CD8-positive, alpha-beta memory T cell (primary cell): ENCODE measurements at regions not wholly inside any gene's neighbourhood (a gene's known extent, or its start where the extent isn't known, plus 50 kb on each side); places are given as distances from the start of the nearest gene placed in this dataset.

Experiments
- CTCF ChIA-PET: fragments of 350-600 bp; sonication (Branson Sonifier 250); formaldehyde crosslinking; loops from one replicate; lab custom pipeline; 2021; ENCODE audit warnings: antibody characterized with exemption; lab: Charles Lee
- POLR2A ChIA-PET: fragments of 350-600 bp; sonication (Branson Sonifier 250); formaldehyde crosslinking; loops from one replicate; lab custom pipeline; 2021; ENCODE audit warnings: antibody characterized with exemption; lab: Charles Lee
- DNase-seq, 5 donors: peaks; one replicate each; pipeline versions ENCODE4 v3.0.0 to v3.0.0-alpha.2; 2020 to 2022; ENCODE audit warnings: mixed read lengths in 1 of 5
- H3K27ac ChIP-seq: one replicate; pipeline ENCODE4 v1.7.0; 2013; ENCODE audit warnings: low read depth, mild to moderate bottlenecking, low read length, moderate library complexity
- H3K27me3 ChIP-seq: 2 replicates; pipeline ENCODE4 v1.7.0; 2013; ENCODE audit warnings: low read length, mild to moderate bottlenecking; ENCODE audit not compliant: insufficient read depth, poor library complexity, severe bottlenecking
- H3K36me3 ChIP-seq: 2 replicates; pipeline ENCODE4 v1.7.0; 2013; ENCODE audit warnings: mild to moderate bottlenecking, low read length, moderate library complexity; ENCODE audit not compliant: insufficient read depth
- H3K4me1 ChIP-seq: 2 replicates; pipeline ENCODE4 v1.7.0; 2013; ENCODE audit warnings: mild to moderate bottlenecking, low read length, moderate library complexity; ENCODE audit not compliant: insufficient read depth
- H3K4me3 ChIP-seq: 2 replicates; pipeline ENCODE4 v1.7.0; 2013; ENCODE audit warnings: mild to moderate bottlenecking, low read length
- H3K9me3 ChIP-seq: 2 replicates; pipeline ENCODE4 v1.7.0; 2013; ENCODE audit warnings: mild to moderate bottlenecking, low read length
- H3K27ac Mint-ChIP-seq, 8 donors: one replicate each; pipeline ENCODE4 v1.8.0; 2020 to 2021; ENCODE audit warnings: mixed read lengths in 8 of 8, mild to moderate bottlenecking in 6 of 8, inconsistent platforms in 3 of 8, moderate library complexity in 3 of 8
- H3K27me3 Mint-ChIP-seq, 2 donors: one replicate each; pipeline ENCODE4 v1.8.0; 2020 to 2021; ENCODE audit warnings: mixed read lengths in 2 of 2, mild to moderate bottlenecking in 1 of 2, moderate library complexity in 1 of 2
- H3K36me3 Mint-ChIP-seq, 3 donors: one replicate each; pipeline ENCODE4 v1.8.0; 2020 to 2021; ENCODE audit warnings: mixed read lengths in 3 of 3, inconsistent platforms in 1 of 3, mild to moderate bottlenecking in 1 of 3
- H3K4me1 Mint-ChIP-seq, 3 donors: one replicate each; pipeline ENCODE4 v1.8.0; 2020 to 2021; ENCODE audit warnings: mixed read lengths in 3 of 3, inconsistent platforms in 1 of 3, mild to moderate bottlenecking in 1 of 3
- H3K4me3 Mint-ChIP-seq, 7 donors: one replicate each; pipeline ENCODE4 v1.8.0; 2020 to 2021; ENCODE audit warnings: mixed read lengths in 7 of 7, mild to moderate bottlenecking in 6 of 7, moderate library complexity in 4 of 7, inconsistent platforms in 2 of 7
- H3K9me3 Mint-ChIP-seq, 5 donors: one replicate each; pipeline ENCODE4 v1.8.0; 2020 to 2022; ENCODE audit warnings: mixed read lengths in 5 of 5, mild to moderate bottlenecking in 3 of 5, moderate library complexity in 2 of 5, inconsistent platforms in 1 of 5

DNA sequence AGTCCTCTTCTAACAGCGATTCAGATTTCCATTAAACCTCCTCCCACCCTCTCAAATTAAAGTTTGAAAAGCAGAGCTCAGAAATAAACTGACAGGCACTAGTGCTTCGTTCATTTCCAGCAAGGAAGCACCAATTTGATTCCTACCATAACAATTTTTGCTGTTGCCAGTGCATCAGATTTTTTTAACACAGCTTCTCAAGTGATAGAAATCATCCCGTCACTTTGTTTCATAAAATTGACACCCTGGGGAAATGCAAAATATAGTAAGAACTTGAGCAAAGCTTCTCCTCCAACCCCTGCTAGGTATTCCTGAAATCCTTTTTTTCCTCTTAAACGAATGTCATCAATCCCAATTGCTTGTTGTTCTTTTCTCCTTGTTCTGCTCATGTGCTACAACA, 332.1 kb downstream of the FOXG1 start:
- ChIA-PET POLR2A (no interaction called here), CTCF (no interaction called here)
- no peak overlapping the region for H3K4me3 Mint-ChIP-seq
- no peak for DNase-seq
- H3K9me3 Mint-ChIP-seq = peaks cover 8 to 37% (median 12%) of the 10 kb centered on the region in 5 donors
- no peaks in the 10 kb centered on the region for H3K27me3 Mint-ChIP-seq
- Histone ChIP-seq H3K4me1 (no peaks in the 10 kb centered on the region), H3K9me3 (peaks cover 5% of the 10 kb centered on the region), H3K27me3 (no peaks in the 10 kb centered on the region), H3K4me3 (no peak overlapping the region), H3K36me3 (no peaks in the 10 kb centered on the region), H3K27ac (no peak overlapping the region)
- peaks cover 0 to 2% (median 0%) of the 10 kb centered on the region in 3 donors for H3K36me3 Mint-ChIP-seq
- H3K4me1 Mint-ChIP-seq = no peaks in the 10 kb centered on the region
- no peak overlapping the region for H3K27ac Mint-ChIP-seq

DNA sequence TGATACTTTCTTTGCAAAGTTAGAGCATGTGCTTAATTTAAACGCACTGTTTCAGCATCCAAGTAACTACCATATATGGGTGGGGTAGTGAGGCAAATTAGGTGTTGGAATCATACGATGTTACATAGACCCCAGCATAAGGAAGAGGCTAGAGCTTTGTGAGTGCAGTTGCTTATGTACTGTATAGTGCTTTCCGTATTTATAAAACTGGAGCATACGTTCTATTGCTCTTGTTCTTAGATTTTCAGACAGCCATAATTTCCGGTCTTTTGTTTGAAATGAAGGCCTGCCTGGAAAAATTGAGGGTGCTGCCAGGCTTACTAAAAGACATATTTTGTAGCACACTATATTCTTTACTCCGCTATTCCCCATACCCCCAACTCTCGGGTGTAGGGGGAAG, 335.7 kb downstream of the FOXG1 start:
- no peak overlapping the region for H3K4me3 ChIP-seq
- CTCF ChIA-PET = no interaction called here
- peaks cover 6 to 33% (median 9%) of the 10 kb centered on the region in 5 donors for H3K9me3 Mint-ChIP-seq
- H3K27me3 ChIP-seq = no peaks in the 10 kb centered on the region
- H3K27ac Mint-ChIP-seq = no peak overlapping the region
- POLR2A ChIA-PET = no interaction called here
- no peaks in the 10 kb centered on the region for H3K36me3 ChIP-seq
- H3K4me1 ChIP-seq = no peaks in the 10 kb centered on the region
- H3K27me3 Mint-ChIP-seq = no peaks in the 10 kb centered on the region
- H3K9me3 ChIP-seq = peaks cover 5% of the 10 kb centered on the region
- H3K36me3 Mint-ChIP-seq = no peaks in the 10 kb centered on the region
- no peak for DNase-seq
- H3K4me1 Mint-ChIP-seq = no peaks in the 10 kb centered on the region
- no peak overlapping the region for H3K27ac ChIP-seq
- H3K4me3 Mint-ChIP-seq = no peak overlapping the region

DNA sequence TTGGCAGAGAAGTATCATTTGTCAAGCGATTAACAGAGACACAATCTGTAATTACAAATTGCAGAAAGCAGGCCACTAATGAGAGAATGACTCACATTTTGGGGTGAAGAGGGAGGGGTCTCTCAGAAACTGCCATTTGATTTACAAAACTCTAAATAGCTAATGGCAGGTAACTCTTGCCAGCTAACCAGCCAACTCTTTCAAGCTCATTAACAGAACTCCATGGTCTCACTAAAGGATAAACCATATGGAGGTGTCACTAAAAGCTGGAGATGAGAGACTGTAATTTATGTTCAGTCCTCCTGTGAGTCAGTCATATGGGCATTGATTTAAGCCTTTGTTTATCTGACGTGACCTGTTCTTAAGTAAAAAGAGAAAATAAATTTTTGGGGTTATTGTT, 336.4 kb downstream of the FOXG1 start:
- Mint-ChIP-seq H3K4me1 (no peaks in the 10 kb centered on the region), H3K9me3 (peaks cover 6 to 33% (median 9%) of the 10 kb centered on the region in 5 donors), H3K4me3 (no peak overlapping the region), H3K27ac (no peak overlapping the region), H3K36me3 (no peaks in the 10 kb centered on the region), H3K27me3 (no peaks in the 10 kb centered on the region)
- Histone ChIP-seq H3K36me3 (no peaks in the 10 kb centered on the region), H3K27ac (no peak overlapping the region), H3K9me3 (peaks cover 5% of the 10 kb centered on the region), H3K4me1 (no peaks in the 10 kb centered on the region), H3K27me3 (no peaks in the 10 kb centered on the region), H3K4me3 (no peak overlapping the region)
- ChIA-PET POLR2A (no interaction called here), CTCF (no interaction called here)
- DNase-seq = no peak

DNA sequence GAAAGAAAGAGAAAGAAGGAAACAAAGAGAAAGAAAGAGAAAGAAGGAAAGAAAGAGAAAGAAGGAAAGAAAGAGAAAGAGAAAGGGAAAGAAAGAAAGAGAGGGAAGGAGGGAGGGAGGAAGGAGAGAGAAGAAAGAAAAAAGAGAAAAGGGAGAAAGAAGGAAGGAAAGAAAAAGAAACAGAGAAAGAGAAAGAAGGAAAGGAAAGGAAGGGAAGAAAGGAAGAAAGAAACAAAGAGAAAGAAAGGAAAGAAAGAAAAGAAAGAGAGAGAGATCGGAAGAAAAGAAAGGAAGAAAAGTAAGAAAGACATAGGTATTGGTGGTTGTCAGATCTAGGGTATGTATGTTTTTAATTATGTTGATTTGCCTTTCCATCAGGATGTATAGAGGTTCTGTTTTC, 342.3 kb downstream of the FOXG1 start:
- Histone ChIP-seq H3K4me3 (no peak overlapping the region), H3K9me3 (no peaks in the 10 kb centered on the region), H3K27me3 (no peaks in the 10 kb centered on the region), H3K36me3 (no peaks in the 10 kb centered on the region), H3K4me1 (no peaks in the 10 kb centered on the region), H3K27ac (no peak overlapping the region)
- POLR2A ChIA-PET = no interaction called here
- Mint-ChIP-seq H3K27me3 (no peaks in the 10 kb centered on the region), H3K27ac (no peak overlapping the region), H3K9me3 (peaks cover 14 to 33% (median 28%) of the 10 kb centered on the region in 5 donors), H3K4me3 (no peak overlapping the region), H3K4me1 (no peaks in the 10 kb centered on the region), H3K36me3 (no peaks in the 10 kb centered on the region)
- CTCF ChIA-PET = no interaction called here
- DNase-seq = no peak

- no peaks in the 10 kb centered on the region for H3K36me3 ChIP-seq
- no peak overlapping the region for H3K27ac ChIP-seq
- no peak overlapping the region for H3K4me3 Mint-ChIP-seq
- ChIA-PET CTCF (no interaction called here), POLR2A (no interaction called here)
- no peak overlapping the region for H3K4me3 ChIP-seq
- no peaks in the 10 kb centered on the region for H3K27me3 Mint-ChIP-seq
- no peak for DNase-seq
- H3K36me3 Mint-ChIP-seq = no peaks in the 10 kb centered on the region
- H3K9me3 Mint-ChIP-seq = peaks cover 12 to 34% (median 28%) of the 10 kb centered on the region in 5 donors
- H3K27me3 ChIP-seq = no peaks in the 10 kb centered on the region
- no peaks in the 10 kb centered on the region for H3K4me1 ChIP-seq
- H3K4me1 Mint-ChIP-seq = no peaks in the 10 kb centered on the region
- no peak overlapping the region for H3K27ac Mint-ChIP-seq
- no peaks in the 10 kb centered on the region for H3K9me3 ChIP-seq
These were observed 343.0 kb downstream of the FOXG1 start for GRCh38 chr14:29109589-29109988.

DNA sequence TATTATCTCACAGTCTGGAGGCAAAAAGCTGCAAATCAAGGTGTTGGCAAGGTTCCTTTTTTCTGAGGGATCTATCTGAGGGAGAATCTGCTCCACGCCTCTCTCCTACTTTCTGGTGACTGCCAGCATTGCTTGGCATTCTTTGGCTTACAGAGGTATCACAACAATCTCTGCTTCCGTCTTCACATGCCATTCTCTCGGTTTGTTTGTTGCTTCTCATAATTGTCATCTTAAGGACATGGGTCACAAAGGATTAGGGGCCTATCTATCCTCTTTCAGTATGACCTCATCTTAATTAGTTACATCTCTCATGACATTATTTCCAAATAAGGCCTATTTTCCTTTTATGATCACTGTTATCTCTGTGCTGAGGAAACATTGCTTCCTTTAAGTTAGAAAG, 345.0 kb downstream of the FOXG1 start:
- no peak overlapping the region for H3K4me3 Mint-ChIP-seq
- no peaks in the 10 kb centered on the region for H3K9me3 ChIP-seq
- no peak overlapping the region for H3K27ac ChIP-seq
- no peaks in the 10 kb centered on the region for H3K27me3 Mint-ChIP-seq
- H3K4me3 ChIP-seq = no peak overlapping the region
- no peak overlapping the region for H3K27ac Mint-ChIP-seq
- POLR2A ChIA-PET = no interaction called here
- no peak for DNase-seq
- CTCF ChIA-PET = no interaction called here
- no peaks in the 10 kb centered on the region for H3K36me3 ChIP-seq
- peaks cover 10 to 38% (median 22%) of the 10 kb centered on the region in 5 donors for H3K9me3 Mint-ChIP-seq
- H3K4me1 ChIP-seq = no peaks in the 10 kb centered on the region
- H3K4me1 Mint-ChIP-seq = no peaks in the 10 kb centered on the region
- H3K36me3 Mint-ChIP-seq = no peaks in the 10 kb centered on the region
- H3K27me3 ChIP-seq = no peaks in the 10 kb centered on the region

GRCh38 chr14:29123017-29123416, 356.4 kb downstream of the FOXG1 start:
- Histone ChIP-seq H3K27me3 (no peaks in the 10 kb centered on the region), H3K4me1 (no peaks in the 10 kb centered on the region), H3K4me3 (no peak overlapping the region), H3K9me3 (no peaks in the 10 kb centered on the region), H3K36me3 (no peaks in the 10 kb centered on the region), H3K27ac (no peak overlapping the region)
- ChIA-PET CTCF (no interaction called here), POLR2A (no interaction called here)
- Mint-ChIP-seq H3K9me3 (peaks cover 20 to 44% (median 29%) of the 10 kb centered on the region in 5 donors), H3K27ac (no peak overlapping the region), H3K27me3 (no peaks in the 10 kb centered on the region), H3K36me3 (no peaks in the 10 kb centered on the region), H3K4me3 (no peak overlapping the region), H3K4me1 (no peaks in the 10 kb centered on the region)
- no peak for DNase-seq

GRCh38 chr14:29126361-29126760, 359.8 kb downstream of the FOXG1 start:
- Mint-ChIP-seq H3K27ac (no peak overlapping the region), H3K4me3 (no peak overlapping the region), H3K9me3 (peaks cover 12 to 51% (median 30%) of the 10 kb centered on the region in 5 donors), H3K27me3 (no peaks in the 10 kb centered on the region), H3K4me1 (no peaks in the 10 kb centered on the region), H3K36me3 (no peaks in the 10 kb centered on the region)
- H3K4me3 ChIP-seq = no peak overlapping the region
- no peaks in the 10 kb centered on the region for H3K9me3 ChIP-seq
- POLR2A ChIA-PET = no interaction called here
- H3K36me3 ChIP-seq = no peaks in the 10 kb centered on the region
- no peak for DNase-seq
- no peak overlapping the region for H3K27ac ChIP-seq
- H3K4me1 ChIP-seq = no peaks in the 10 kb centered on the region
- no peaks in the 10 kb centered on the region for H3K27me3 ChIP-seq
- CTCF ChIA-PET = no interaction called here

DNA sequence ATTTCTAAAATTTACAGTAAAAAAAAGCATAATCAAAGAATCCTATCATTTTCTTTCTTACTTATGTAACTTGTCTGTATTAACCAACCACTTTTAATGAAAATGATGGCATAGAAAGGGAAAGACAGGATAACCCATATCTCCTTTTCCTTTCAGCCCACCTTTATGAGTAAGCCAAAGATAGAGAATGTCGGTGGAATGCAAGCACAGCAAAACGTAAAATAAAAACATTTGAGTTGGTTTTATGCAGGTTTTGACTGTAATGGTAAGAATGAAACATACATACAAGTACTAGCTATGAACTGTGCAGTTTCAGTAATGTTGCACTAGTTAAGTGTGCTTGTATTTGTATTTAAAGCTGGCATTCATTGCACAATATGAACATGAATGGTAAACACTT, 360.3 kb downstream of the FOXG1 start:
- Histone ChIP-seq H3K4me3 (no peak overlapping the region), H3K36me3 (no peaks in the 10 kb centered on the region), H3K27me3 (no peaks in the 10 kb centered on the region), H3K9me3 (no peaks in the 10 kb centered on the region), H3K4me1 (no peaks in the 10 kb centered on the region), H3K27ac (no peak overlapping the region)
- H3K36me3 Mint-ChIP-seq = no peaks in the 10 kb centered on the region
- no peaks in the 10 kb centered on the region for H3K4me1 Mint-ChIP-seq
- no peak overlapping the region for H3K27ac Mint-ChIP-seq
- ChIA-PET POLR2A (no interaction called here), CTCF (no interaction called here)
- no peak overlapping the region for H3K4me3 Mint-ChIP-seq
- no peak for DNase-seq
- H3K9me3 Mint-ChIP-seq = peaks cover 8 to 51% (median 26%) of the 10 kb centered on the region in 5 donors
- H3K27me3 Mint-ChIP-seq = no peaks in the 10 kb centered on the region
